ENCODE measurements at regions not wholly inside any gene's neighbourhood (a gene's known extent, or its start where the extent isn't known, plus 50 kb on each side); places are given as distances from the start of the nearest gene placed in this dataset.

- no peak for DNase-seq (ENCODE audit: low spot score)
These were observed 169.9 kb upstream of the CTNNB1 start for GRCh38 chr3:41029356-41029755.

GRCh38 chr3:41030220-41030619 lies 169.1 kb upstream of the CTNNB1 start:
- no peaks in the 10 kb centered on the region for H3K36me3 ChIP-seq
- peaks cover 2% of the 10 kb centered on the region for H3K4me1 Mint-ChIP-seq
- H3K9ac ChIP-seq: no peak overlapping the region
- H3K36me3 Mint-ChIP-seq: peaks cover 2% of the 10 kb centered on the region
- no peaks in the 10 kb centered on the region for H3F3A ChIP-seq (ENCODE audit: low read depth)
- TF ChIP-seq EZH2phosphoT487 (IDR thresholded peaks at IDR 0.05) (no peak), CTCF (IDR thresholded peaks at IDR 0.05) (no peak), EZH2 (IDR thresholded peaks at IDR 0.05) (no peak)
- peaks cover 7% of the 10 kb centered on the region for H3K9me3 Mint-ChIP-seq
- H3K4me3 Mint-ChIP-seq: no peak overlapping the region
- H2AFZ ChIP-seq (replicated peaks): no peak overlapping the region
- DNase-seq (ENCODE audit: low spot score): no peak
- no peaks in the 10 kb centered on the region for H3K9me3 ChIP-seq (ENCODE audit: low read depth)
- no peaks in the 10 kb centered on the region for H4K20me1 ChIP-seq (ENCODE audit: low read depth)
- H3K4me2 ChIP-seq: no peak overlapping the region
- no peak overlapping the region for H3K27ac Mint-ChIP-seq
- H3K4me3 ChIP-seq: no peak overlapping the region
- peaks cover 6% of the 10 kb centered on the region for H3K4me1 ChIP-seq
- H3K27me3 Mint-ChIP-seq (ENCODE audit: insufficient read depth, low read depth): peaks cover 4% of the 10 kb centered on the region
- H3K27ac ChIP-seq: no peak overlapping the region
- H3K27me3 ChIP-seq: no peaks in the 10 kb centered on the region
- no peaks in the 10 kb centered on the region for H3K79me2 ChIP-seq (ENCODE audit: low read depth)

More at GRCh38 chr3:41029356-41029755, 169.9 kb upstream of the CTNNB1 start:
- H3K27me3 Mint-ChIP-seq (ENCODE audit: insufficient read depth, low read depth): peaks cover 2% of the 10 kb centered on the region
- peaks cover 2% of the 10 kb centered on the region for H3K36me3 Mint-ChIP-seq
- TF ChIP-seq EZH2phosphoT487 (IDR thresholded peaks at IDR 0.05): no peak
- TF ChIP-seq CTCF (IDR thresholded peaks at IDR 0.05): no peak
- TF ChIP-seq EZH2 (IDR thresholded peaks at IDR 0.05): no peak
- no peak overlapping the region for H3K27ac ChIP-seq
- H3K9me3 Mint-ChIP-seq: peaks cover 7% of the 10 kb centered on the region
- no peak overlapping the region for H3K27ac Mint-ChIP-seq
- peaks cover 9% of the 10 kb centered on the region for H3K4me1 ChIP-seq
- no peaks in the 10 kb centered on the region for H3K9me3 ChIP-seq (ENCODE audit: low read depth)
- H2AFZ ChIP-seq (replicated peaks): no peak overlapping the region
- H3K4me2 ChIP-seq: no peak overlapping the region
- no peak overlapping the region for H3K4me3 ChIP-seq
- no peaks in the 10 kb centered on the region for H3K36me3 ChIP-seq
- H3K79me2 ChIP-seq (ENCODE audit: low read depth): no peaks in the 10 kb centered on the region
- H3K9ac ChIP-seq: no peak overlapping the region
- peaks cover 2% of the 10 kb centered on the region for H3K4me1 Mint-ChIP-seq
- no peak overlapping the region for H3K4me3 Mint-ChIP-seq
- H4K20me1 ChIP-seq (ENCODE audit: low read depth): no peaks in the 10 kb centered on the region
- H3K27me3 ChIP-seq: no peaks in the 10 kb centered on the region
- no peaks in the 10 kb centered on the region for H3F3A ChIP-seq (ENCODE audit: low read depth)

- Histone ChIP-seq H3K4me1 (peaks cover 1% of the 10 kb centered on the region), H4K20me1 (ENCODE audit: low read depth) (no peaks in the 10 kb centered on the region), H3K79me2 (ENCODE audit: low read depth) (no peaks in the 10 kb centered on the region), H3K36me3 (no peaks in the 10 kb centered on the region), H3K27me3 (no peaks in the 10 kb centered on the region), H3K27ac (no peak overlapping the region), H3F3A (ENCODE audit: low read depth) (no peaks in the 10 kb centered on the region), H3K4me3 (no peak overlapping the region), H2AFZ (replicated peaks) (no peak overlapping the region), H3K4me2 (no peak overlapping the region), H3K9me3 (ENCODE audit: low read depth) (no peaks in the 10 kb centered on the region), H3K9ac (no peak overlapping the region)
- H3K36me3 Mint-ChIP-seq: peaks cover 2% of the 10 kb centered on the region
- no peak overlapping the region for H3K4me3 Mint-ChIP-seq
- H3K27me3 Mint-ChIP-seq (ENCODE audit: insufficient read depth, low read depth): peaks cover 4% of the 10 kb centered on the region
- TF ChIP-seq EZH2 (IDR thresholded peaks at IDR 0.05) (no peak), EZH2phosphoT487 (IDR thresholded peaks at IDR 0.05) (no peak), CTCF (IDR thresholded peaks at IDR 0.05) (no peak)
- H3K4me1 Mint-ChIP-seq: peaks cover 2% of the 10 kb centered on the region
- no peak for DNase-seq (ENCODE audit: low spot score)
- H3K27ac Mint-ChIP-seq: no peak overlapping the region
- H3K9me3 Mint-ChIP-seq: peaks cover 7% of the 10 kb centered on the region
These were observed 167.9 kb upstream of the CTNNB1 start for GRCh38 chr3:41031401-41031800.

Measured in neural progenitor cell (in vitro differentiated cells).